ENCODE measurements at regions not wholly inside any gene's neighbourhood (a gene's known extent, or its start where the extent isn't known, plus 50 kb on each side); places are given as distances from the start of the nearest gene placed in this dataset.
"Not testable (repeated sequence)": the region's sequence is repeated elsewhere in the genome, so short reads cannot be mapped to it uniquely, and the experiment has no call there.

- no peak overlapping the region for H3K23ac ChIP-seq (ENCODE audit: low read length)
- H3K79me2 ChIP-seq (ENCODE audit: control insufficient read depth, insufficient read depth, low read length): no peaks in the 10 kb centered on the region
- no peak overlapping the region for H3K56ac ChIP-seq (ENCODE audit: low read length)
- no peak overlapping the region for H3K27ac ChIP-seq (ENCODE audit: low read depth, low read length)
- no peaks in the 10 kb centered on the region for H3K27me3 ChIP-seq (ENCODE audit: insufficient read depth, low read length, poor library complexity)
- no peaks in the 10 kb centered on the region for H3K79me1 ChIP-seq (ENCODE audit: low read length)
- no peaks in the 10 kb centered on the region for H3K4me1 ChIP-seq (ENCODE audit: control insufficient read depth, low read depth, low read length)
- H3K36me3 ChIP-seq (ENCODE audit: control insufficient read depth, insufficient read depth, low read length): no peaks in the 10 kb centered on the region
- H3K4me2 ChIP-seq (ENCODE audit: low read length): no peak overlapping the region
- H3K18ac ChIP-seq (ENCODE audit: low read length): no peak overlapping the region
- H2BK5ac ChIP-seq (ENCODE audit: low read length): no peak overlapping the region
- no peak overlapping the region for H2BK120ac ChIP-seq (ENCODE audit: low read depth, low read length)
- no peak overlapping the region for H2AK5ac ChIP-seq (ENCODE audit: low read length)
- H4K8ac ChIP-seq (ENCODE audit: low read depth, low read length): no peak overlapping the region
- H4K5ac ChIP-seq (ENCODE audit: low read length): no peak overlapping the region
- no peak for DNase-seq
- no peak overlapping the region for H2BK15ac ChIP-seq (replicated peaks; ENCODE audit: low read depth)
- no CpG with 5 or more reads among the region's 1 CpG for WGBS (ENCODE audit: extremely low coverage, insufficient coverage, low lambda C conversion rate)
- no peak overlapping the region for H3K4ac ChIP-seq (ENCODE audit: low read depth, low read length)
- H3K9ac ChIP-seq (ENCODE audit: low read length): no peak overlapping the region
- H3K4me3 ChIP-seq (ENCODE audit: low read length): no peak overlapping the region
Observed at GRCh38 chrX:114500622-114501021, 83.3 kb upstream of the HTR2C start.

GRCh38 chrX:114508756-114509155, 75.1 kb upstream of the HTR2C start:
- Histone ChIP-seq H2BK5ac (ENCODE audit: low read length) (no peak overlapping the region), H2BK120ac (ENCODE audit: low read depth, low read length) (no peak overlapping the region), H3K9ac (ENCODE audit: low read length) (no peak overlapping the region), H3K79me1 (ENCODE audit: low read length) (no peaks in the 10 kb centered on the region), H3K23ac (ENCODE audit: low read length) (no peak overlapping the region), H3K36me3 (ENCODE audit: control insufficient read depth, insufficient read depth, low read length) (no peaks in the 10 kb centered on the region), H2BK15ac (replicated peaks; ENCODE audit: low read depth) (no peak overlapping the region), H3K4me3 (ENCODE audit: low read length) (no peak overlapping the region), H3K56ac (ENCODE audit: low read length) (no peak overlapping the region), H3K18ac (ENCODE audit: low read length) (no peak overlapping the region), H3K27ac (ENCODE audit: low read depth, low read length) (no peak overlapping the region), H3K4me1 (ENCODE audit: control insufficient read depth, low read depth, low read length) (no peaks in the 10 kb centered on the region), H4K5ac (ENCODE audit: low read length) (no peak overlapping the region), H3K79me2 (ENCODE audit: control insufficient read depth, insufficient read depth, low read length) (no peaks in the 10 kb centered on the region), H2AK5ac (ENCODE audit: low read length) (no peak overlapping the region), H3K4ac (ENCODE audit: low read depth, low read length) (no peak overlapping the region), H4K8ac (ENCODE audit: low read depth, low read length) (no peak overlapping the region), H3K4me2 (ENCODE audit: low read length) (no peak overlapping the region), H3K27me3 (ENCODE audit: insufficient read depth, low read length, poor library complexity) (no peaks in the 10 kb centered on the region)
- no CpG with 5 or more reads among the region's 2 CpGs for whole genome bisulfite sequencing (ENCODE audit: extremely low coverage, insufficient coverage, low lambda C conversion rate)
- DNase-seq: no peak

GRCh38 chrX:114519524-114519923, 64.4 kb upstream of the HTR2C start:
- no peak for DNase-seq

GRCh38 chrX:114520701-114521100, 63.2 kb upstream of the HTR2C start:
- H3K23ac ChIP-seq (ENCODE audit: low read length); DNase-seq; H3K36me3 ChIP-seq (ENCODE audit: control insufficient read depth, insufficient read depth, low read length); H2AK5ac ChIP-seq (ENCODE audit: low read length); H3K27me3 ChIP-seq (ENCODE audit: insufficient read depth, low read length, poor library complexity); H2BK120ac ChIP-seq (ENCODE audit: low read depth, low read length); H3K27ac ChIP-seq (ENCODE audit: low read depth, low read length); H3K9ac ChIP-seq (ENCODE audit: low read length); H3K79me1 ChIP-seq (ENCODE audit: low read length); H4K8ac ChIP-seq (ENCODE audit: low read depth, low read length); H3K4me2 ChIP-seq (ENCODE audit: low read length); H4K5ac ChIP-seq (ENCODE audit: low read length); H3K4me3 ChIP-seq (ENCODE audit: low read length); H2BK5ac ChIP-seq (ENCODE audit: low read length); H2BK15ac ChIP-seq (replicated peaks; ENCODE audit: low read depth); H3K18ac ChIP-seq (ENCODE audit: low read length); H3K79me2 ChIP-seq (ENCODE audit: control insufficient read depth, insufficient read depth, low read length); H3K56ac ChIP-seq (ENCODE audit: low read length); H3K4ac ChIP-seq (ENCODE audit: low read depth, low read length); H3K4me1 ChIP-seq (ENCODE audit: control insufficient read depth, low read depth, low read length): not testable (repeated sequence)
- WGBS (ENCODE audit: extremely low coverage, insufficient coverage, low lambda C conversion rate): no CpG with 5 or more reads among the region's 2 CpGs

More at GRCh38 chrX:114519524-114519923, 64.4 kb upstream of the HTR2C start:
- Histone ChIP-seq H3K4me1 (ENCODE audit: control insufficient read depth, low read depth, low read length) (no peaks in the 10 kb centered on the region), H3K56ac (ENCODE audit: low read length) (no peak overlapping the region), H3K4ac (ENCODE audit: low read depth, low read length) (no peak overlapping the region), H3K18ac (ENCODE audit: low read length) (no peak overlapping the region), H2AK5ac (ENCODE audit: low read length) (no peak overlapping the region), H3K27me3 (ENCODE audit: insufficient read depth, low read length, poor library complexity) (no peaks in the 10 kb centered on the region), H3K36me3 (ENCODE audit: control insufficient read depth, insufficient read depth, low read length) (no peaks in the 10 kb centered on the region), H3K4me2 (ENCODE audit: low read length) (no peak overlapping the region), H3K79me1 (ENCODE audit: low read length) (no peaks in the 10 kb centered on the region), H3K79me2 (ENCODE audit: control insufficient read depth, insufficient read depth, low read length) (no peaks in the 10 kb centered on the region), H2BK5ac (ENCODE audit: low read length) (no peak overlapping the region), H2BK15ac (replicated peaks; ENCODE audit: low read depth) (no peak overlapping the region), H4K8ac (ENCODE audit: low read depth, low read length) (no peak overlapping the region), H3K4me3 (ENCODE audit: low read length) (no peak overlapping the region), H3K27ac (ENCODE audit: low read depth, low read length) (no peak overlapping the region), H2BK120ac (ENCODE audit: low read depth, low read length) (no peak overlapping the region), H3K9ac (ENCODE audit: low read length) (no peak overlapping the region), H3K23ac (ENCODE audit: low read length) (no peak overlapping the region), H4K5ac (ENCODE audit: low read length) (no peak overlapping the region)
- WGBS (ENCODE audit: extremely low coverage, insufficient coverage, low lambda C conversion rate): no CpG with 5 or more reads among the region's 1 CpG

- no peak overlapping the region for H3K4me2 ChIP-seq (ENCODE audit: low read length)
- no peak overlapping the region for H2BK5ac ChIP-seq (ENCODE audit: low read length)
- H2BK15ac ChIP-seq (replicated peaks; ENCODE audit: low read depth): no peak overlapping the region
- H3K56ac ChIP-seq (ENCODE audit: low read length): no peak overlapping the region
- no peaks in the 10 kb centered on the region for H3K36me3 ChIP-seq (ENCODE audit: control insufficient read depth, insufficient read depth, low read length)
- H3K4me1 ChIP-seq (ENCODE audit: control insufficient read depth, low read depth, low read length): no peaks in the 10 kb centered on the region
- no peak overlapping the region for H2AK5ac ChIP-seq (ENCODE audit: low read length)
- no peaks in the 10 kb centered on the region for H3K79me2 ChIP-seq (ENCODE audit: control insufficient read depth, insufficient read depth, low read length)
- no peak overlapping the region for H4K5ac ChIP-seq (ENCODE audit: low read length)
- no peaks in the 10 kb centered on the region for H3K79me1 ChIP-seq (ENCODE audit: low read length)
- H2BK120ac ChIP-seq (ENCODE audit: low read depth, low read length): no peak overlapping the region
- H3K18ac ChIP-seq (ENCODE audit: low read length): no peak overlapping the region
- H3K27ac ChIP-seq (ENCODE audit: low read depth, low read length): no peak overlapping the region
- WGBS (ENCODE audit: extremely low coverage, insufficient coverage, low lambda C conversion rate): no CpG with 5 or more reads among the region's 2 CpGs
- no peak overlapping the region for H3K4ac ChIP-seq (ENCODE audit: low read depth, low read length)
- no peak overlapping the region for H3K9ac ChIP-seq (ENCODE audit: low read length)
- no peak overlapping the region for H4K8ac ChIP-seq (ENCODE audit: low read depth, low read length)
- no peak for DNase-seq
- H3K27me3 ChIP-seq (ENCODE audit: insufficient read depth, low read length, poor library complexity): no peaks in the 10 kb centered on the region
- no peak overlapping the region for H3K4me3 ChIP-seq (ENCODE audit: low read length)
- no peak overlapping the region for H3K23ac ChIP-seq (ENCODE audit: low read length)
Observed at GRCh38 chrX:114532111-114532805, 51.6 kb upstream of the HTR2C start.
